ENCODE measurements at regions not wholly inside any gene's neighbourhood (a gene's known extent, or its start where the extent isn't known, plus 50 kb on each side); places are given as distances from the start of the nearest gene placed in this dataset.

DNA sequence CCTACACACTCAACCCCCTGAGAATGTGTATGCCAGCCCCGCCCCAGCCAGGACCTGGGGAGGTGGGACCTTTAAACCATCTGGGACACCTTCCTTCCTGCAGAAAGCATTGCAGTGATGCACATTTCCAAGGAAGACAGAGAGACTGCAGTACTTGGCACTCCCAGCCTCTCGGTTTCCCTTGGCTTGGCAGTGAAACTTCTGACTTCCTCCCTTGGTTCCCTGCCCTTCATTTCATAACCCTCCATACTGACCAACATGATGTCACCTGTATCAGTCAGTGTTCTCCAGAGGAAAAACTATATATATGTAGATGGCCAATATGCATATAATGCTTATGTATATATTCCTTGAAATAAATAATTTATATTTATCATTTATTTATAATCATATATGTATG is 103.2 kb downstream of the SST start:
- Histone ChIP-seq H2AFZ (ENCODE audit: low read length) (no peak overlapping the region), H3K27me3 (ENCODE audit: insufficient read depth, low read length) (no peaks in the 10 kb centered on the region), H3K4me3 (ENCODE audit: insufficient read depth, low read length) (no peak overlapping the region), H3K4me1 (ENCODE audit: insufficient read depth, low read length) (peaks cover 25% of the 10 kb centered on the region), H3K4me2 (ENCODE audit: insufficient read depth, low read length) (peak overlapping the region; percentile 69), H4K20me1 (ENCODE audit: insufficient read depth, low read length) (no peaks in the 10 kb centered on the region), H3K79me2 (ENCODE audit: insufficient read depth, low read length) (no peaks in the 10 kb centered on the region), H3K9me3 (ENCODE audit: low read depth, low read length) (no peaks in the 10 kb centered on the region), H3K27ac (ENCODE audit: low read depth, low read length) (peak overlapping the region; percentile 78), H3K36me3 (ENCODE audit: insufficient read depth, low read length) (no peaks in the 10 kb centered on the region)
- TF ChIP-seq, protein P1, sequence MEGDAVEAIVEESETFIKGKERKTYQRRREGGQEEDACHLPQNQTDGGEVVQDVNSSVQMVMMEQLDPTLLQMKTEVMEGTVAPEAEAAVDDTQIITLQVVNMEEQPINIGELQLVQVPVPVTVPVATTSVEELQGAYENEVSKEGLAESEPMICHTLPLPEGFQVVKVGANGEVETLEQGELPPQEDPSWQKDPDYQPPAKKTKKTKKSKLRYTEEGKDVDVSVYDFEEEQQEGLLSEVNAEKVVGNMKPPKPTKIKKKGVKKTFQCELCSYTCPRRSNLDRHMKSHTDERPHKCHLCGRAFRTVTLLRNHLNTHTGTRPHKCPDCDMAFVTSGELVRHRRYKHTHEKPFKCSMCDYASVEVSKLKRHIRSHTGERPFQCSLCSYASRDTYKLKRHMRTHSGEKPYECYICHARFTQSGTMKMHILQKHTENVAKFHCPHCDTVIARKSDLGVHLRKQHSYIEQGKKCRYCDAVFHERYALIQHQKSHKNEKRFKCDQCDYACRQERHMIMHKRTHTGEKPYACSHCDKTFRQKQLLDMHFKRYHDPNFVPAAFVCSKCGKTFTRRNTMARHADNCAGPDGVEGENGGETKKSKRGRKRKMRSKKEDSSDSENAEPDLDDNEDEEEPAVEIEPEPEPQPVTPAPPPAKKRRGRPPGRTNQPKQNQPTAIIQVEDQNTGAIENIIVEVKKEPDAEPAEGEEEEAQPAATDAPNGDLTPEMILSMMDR (IDR thresholded peaks at IDR 0.05; ENCODE audit: extremely low read depth, low read depth, low read length), result no peak
- DNase-seq (ENCODE audit: insufficient read length, low spot score, missing footprints), result peak; percentile 43

DNA sequence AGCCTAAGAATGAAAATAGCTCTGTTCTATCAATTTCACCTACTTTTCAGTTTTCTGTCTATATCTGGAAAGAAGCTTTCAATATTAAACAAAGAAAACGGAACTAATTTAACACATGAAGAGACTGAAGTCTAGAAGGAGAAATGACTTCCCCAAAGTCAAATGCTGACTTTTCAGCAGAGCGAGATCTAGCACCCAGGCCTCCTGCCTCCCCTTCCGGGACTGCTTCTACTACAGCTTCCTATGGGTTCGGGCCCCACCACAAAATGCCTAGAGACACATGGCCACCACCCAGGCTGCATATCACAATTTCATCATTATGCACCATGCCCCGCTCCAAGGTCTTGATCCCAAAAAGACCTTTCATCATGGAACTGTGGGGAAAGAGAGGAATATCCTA is 104.5 kb downstream of the SST start:
- Histone ChIP-seq H3K4me1 (ENCODE audit: insufficient read depth, low read length) (peaks cover 25% of the 10 kb centered on the region), H3K4me2 (ENCODE audit: insufficient read depth, low read length) (no peak overlapping the region), H3K79me2 (ENCODE audit: insufficient read depth, low read length) (no peaks in the 10 kb centered on the region), H2AFZ (ENCODE audit: low read length) (no peak overlapping the region), H3K36me3 (ENCODE audit: insufficient read depth, low read length) (no peaks in the 10 kb centered on the region), H3K4me3 (ENCODE audit: insufficient read depth, low read length) (no peak overlapping the region), H3K27me3 (ENCODE audit: insufficient read depth, low read length) (peaks cover 5% of the 10 kb centered on the region), H3K9me3 (ENCODE audit: low read depth, low read length) (no peaks in the 10 kb centered on the region), H4K20me1 (ENCODE audit: insufficient read depth, low read length) (no peaks in the 10 kb centered on the region), H3K27ac (ENCODE audit: low read depth, low read length) (no peak overlapping the region)
- TF ChIP-seq, protein P1 (IDR thresholded peaks at IDR 0.05; ENCODE audit: extremely low read depth, low read depth, low read length), result no peak
- no peak for DNase-seq (ENCODE audit: insufficient read length, low spot score, missing footprints)

DNA sequence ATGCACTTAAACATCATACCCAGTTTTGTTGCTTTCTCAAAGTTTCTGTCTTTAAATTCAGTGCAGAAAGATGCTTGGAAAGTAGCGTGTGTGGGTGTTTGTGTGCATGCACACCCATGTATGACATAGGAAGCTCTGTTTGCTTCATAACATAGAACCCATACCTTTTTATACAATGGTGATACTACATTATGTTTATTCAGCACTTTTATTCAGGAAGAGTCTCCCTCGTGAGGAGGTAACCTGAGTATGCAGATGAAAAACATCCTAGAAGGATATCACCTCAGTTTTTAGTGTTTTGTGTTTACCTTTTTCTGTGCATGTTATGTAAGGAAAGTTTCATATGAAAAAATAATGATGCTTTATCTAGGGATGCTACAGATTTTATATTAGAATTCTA is 111.2 kb downstream of the SST start:
- Histone ChIP-seq H3K27ac (ENCODE audit: low read depth, low read length) (no peak overlapping the region), H3K36me3 (ENCODE audit: insufficient read depth, low read length) (no peaks in the 10 kb centered on the region), H2AFZ (ENCODE audit: low read length) (no peak overlapping the region), H3K9me3 (ENCODE audit: low read depth, low read length) (no peaks in the 10 kb centered on the region), H3K4me1 (ENCODE audit: insufficient read depth, low read length) (no peaks in the 10 kb centered on the region), H3K27me3 (ENCODE audit: insufficient read depth, low read length) (peaks cover 5% of the 10 kb centered on the region), H3K4me3 (ENCODE audit: insufficient read depth, low read length) (no peak overlapping the region), H3K4me2 (ENCODE audit: insufficient read depth, low read length) (no peak overlapping the region), H4K20me1 (ENCODE audit: insufficient read depth, low read length) (no peaks in the 10 kb centered on the region), H3K79me2 (ENCODE audit: insufficient read depth, low read length) (no peaks in the 10 kb centered on the region)
- TF ChIP-seq, protein P1 (IDR thresholded peaks at IDR 0.05; ENCODE audit: extremely low read depth, low read depth, low read length), result no peak
- no peak for DNase-seq (ENCODE audit: insufficient read length, low spot score, missing footprints)

DNA sequence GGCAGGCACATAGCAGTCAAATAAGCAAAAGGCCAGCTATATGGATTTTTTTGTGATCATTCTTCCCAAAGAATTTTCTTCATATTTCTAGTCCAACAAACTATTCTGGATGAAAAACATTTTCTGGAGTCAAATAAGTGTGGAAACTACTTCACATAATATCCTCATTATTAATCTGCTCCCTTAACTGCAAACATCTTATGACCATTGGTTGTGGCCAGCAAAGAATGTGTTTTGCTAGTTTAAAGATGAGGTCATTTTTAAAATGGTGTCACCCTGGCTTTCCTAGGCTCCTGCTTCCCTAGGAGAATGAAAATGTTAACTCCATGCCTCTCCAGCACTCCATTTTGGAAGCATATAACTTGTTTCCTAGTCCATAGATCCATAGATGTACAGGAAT is 118.8 kb downstream of the SST start:
- Histone ChIP-seq H3K36me3 (ENCODE audit: insufficient read depth, low read length) (no peaks in the 10 kb centered on the region), H2AFZ (ENCODE audit: low read length) (peak overlapping the region; percentile 39), H3K4me3 (ENCODE audit: insufficient read depth, low read length) (no peak overlapping the region), H4K20me1 (ENCODE audit: insufficient read depth, low read length) (no peaks in the 10 kb centered on the region), H3K27me3 (ENCODE audit: insufficient read depth, low read length) (no peaks in the 10 kb centered on the region), H3K4me2 (ENCODE audit: insufficient read depth, low read length) (no peak overlapping the region), H3K4me1 (ENCODE audit: insufficient read depth, low read length) (no peaks in the 10 kb centered on the region), H3K9me3 (ENCODE audit: low read depth, low read length) (no peaks in the 10 kb centered on the region), H3K79me2 (ENCODE audit: insufficient read depth, low read length) (no peaks in the 10 kb centered on the region), H3K27ac (ENCODE audit: low read depth, low read length) (no peak overlapping the region)
- DNase-seq (ENCODE audit: insufficient read length, low spot score, missing footprints), result no peak
- TF ChIP-seq, protein P1 (IDR thresholded peaks at IDR 0.05; ENCODE audit: extremely low read depth, low read depth, low read length), result no peak

Measured in osteoblast (primary cell).